Lung (tissue), 11 donors: ENCODE measurements at regions not wholly inside any gene's neighbourhood (a gene's known extent, or its start where the extent isn't known, plus 50 kb on each side); places are given as distances from the start of the nearest gene placed in this dataset.

Source experiments
- ATAC-seq: fragments of 200-7000 bp; cut with Tn5 transposase; one replicate; pipeline ENCODE4 v1.9.1; 2020; ENCODE audit warnings: moderate number of reproducible peaks; ENCODE audit not compliant: insufficient read depth, low FRiP score
- DNase-seq, 3 donors: peaks; one replicate each; pipeline ENCODE4 v3.0.0-alpha.2; 2013 to 2017
- H3K27ac ChIP-seq, 2 donors: one replicate each; pipeline ENCODE4 v1.5.1; 2013; ENCODE audit warnings: mild to moderate bottlenecking in 2 of 2, moderate library complexity in 2 of 2, control low read depth in 1 of 2, inconsistent platforms in 1 of 2, low read depth in 1 of 2, low read length in 1 of 2
- H3K27me3 ChIP-seq, 3 donors: one replicate each; pipeline ENCODE4 v1.5.1; 2013; ENCODE audit warnings: low read length in 2 of 3; ENCODE audit not compliant: control insufficient read depth in 3 of 3, insufficient read depth in 3 of 3
- H3K36me3 ChIP-seq, 4 donors: one replicate each; pipeline ENCODE4 v1.5.1; 2013; ENCODE audit warnings: low read length in 4 of 4, mild to moderate bottlenecking in 1 of 4, moderate library complexity in 1 of 4; ENCODE audit not compliant: control insufficient read depth in 4 of 4, insufficient read depth in 4 of 4
- H3K4me1 ChIP-seq, 5 donors: one replicate each; pipeline ENCODE4 v1.5.1; 2013; ENCODE audit warnings: low read length in 5 of 5, mild to moderate bottlenecking in 2 of 5, moderate library complexity in 1 of 5; ENCODE audit not compliant: control insufficient read depth in 5 of 5, insufficient read depth in 5 of 5
- H3K4me3 ChIP-seq: one replicate; pipeline ENCODE4 v1.5.1; 2013; ENCODE audit warnings: mild to moderate bottlenecking, control low read depth, moderate library complexity
- H3K9ac ChIP-seq, 2 donors: one replicate each; pipeline ENCODE4 v1.5.1; 2013; ENCODE audit warnings: low read length in 2 of 2, control low read depth in 1 of 2; ENCODE audit not compliant: insufficient read depth in 1 of 2
- H3K9me3 ChIP-seq, 4 donors: one replicate each; pipeline ENCODE4 v1.5.1; 2013; ENCODE audit warnings: low read length in 3 of 4, mild to moderate bottlenecking in 1 of 4, moderate library complexity in 1 of 4; ENCODE audit not compliant: control insufficient read depth in 4 of 4, insufficient read depth in 3 of 4
- WGBS, 2 donors: extraction: QIAGEN DNeasy Blood & Tissue Kit; methylation state at CpG; one replicate each; pipeline ENCODE4 v1.1.7; 2013; 5-methylcytosine and 5-hydroxymethylcytosine counted together
- TF ChIP-seq, protein P1 (sequence below): IDR thresholded peaks from 2 replicates; pipeline ENCODE4 v1.5.1; 2012; ENCODE audit warnings: mild to moderate bottlenecking; ENCODE audit errors: control extremely low read depth, extremely low read depth
- donor health status: control.
- donor health status: control.
- donor health status: Bipolar disorder and iron deficiency.
- donor health status: healthy.
- donor health status: DM: yes; HTN: yes; CAD: no.

DNA sequence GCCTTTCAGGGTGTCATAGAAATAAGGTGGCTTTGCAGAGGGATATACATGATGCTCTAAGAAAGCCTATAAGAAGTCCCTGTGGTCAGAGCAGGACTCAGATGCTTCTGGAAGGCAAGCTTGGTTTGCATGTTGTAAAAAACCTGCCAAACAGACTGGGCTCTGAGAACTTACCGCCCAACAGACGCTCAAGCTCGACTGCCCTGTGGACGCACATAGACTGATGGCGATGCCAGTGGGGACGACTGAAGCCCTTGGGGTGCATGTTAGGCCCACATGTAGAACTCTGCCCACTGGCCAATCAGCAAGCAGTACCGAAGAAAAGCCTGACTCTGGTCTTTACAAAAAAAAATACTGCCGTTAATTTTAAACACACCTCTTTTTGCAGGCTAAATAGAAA is 133.8 kb downstream of the NAV1 start:
- TF ChIP-seq, protein P1, sequence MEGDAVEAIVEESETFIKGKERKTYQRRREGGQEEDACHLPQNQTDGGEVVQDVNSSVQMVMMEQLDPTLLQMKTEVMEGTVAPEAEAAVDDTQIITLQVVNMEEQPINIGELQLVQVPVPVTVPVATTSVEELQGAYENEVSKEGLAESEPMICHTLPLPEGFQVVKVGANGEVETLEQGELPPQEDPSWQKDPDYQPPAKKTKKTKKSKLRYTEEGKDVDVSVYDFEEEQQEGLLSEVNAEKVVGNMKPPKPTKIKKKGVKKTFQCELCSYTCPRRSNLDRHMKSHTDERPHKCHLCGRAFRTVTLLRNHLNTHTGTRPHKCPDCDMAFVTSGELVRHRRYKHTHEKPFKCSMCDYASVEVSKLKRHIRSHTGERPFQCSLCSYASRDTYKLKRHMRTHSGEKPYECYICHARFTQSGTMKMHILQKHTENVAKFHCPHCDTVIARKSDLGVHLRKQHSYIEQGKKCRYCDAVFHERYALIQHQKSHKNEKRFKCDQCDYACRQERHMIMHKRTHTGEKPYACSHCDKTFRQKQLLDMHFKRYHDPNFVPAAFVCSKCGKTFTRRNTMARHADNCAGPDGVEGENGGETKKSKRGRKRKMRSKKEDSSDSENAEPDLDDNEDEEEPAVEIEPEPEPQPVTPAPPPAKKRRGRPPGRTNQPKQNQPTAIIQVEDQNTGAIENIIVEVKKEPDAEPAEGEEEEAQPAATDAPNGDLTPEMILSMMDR: no peak
- Histone ChIP-seq H3K27ac (no peak overlapping the region), H3K9me3 (no peaks in the 10 kb centered on the region), H3K4me1 (peaks cover 8 to 18% (median 12%) of the 10 kb centered on the region in 5 donors), H3K9ac (no peak overlapping the region), H3K36me3 (no peaks in the 10 kb centered on the region), H3K27me3 (no peaks in the 10 kb centered on the region), H3K4me3 (no peak overlapping the region)
- no peak for DNase-seq
- no peak for ATAC-seq
- WGBS, 2 donors: 76 to 81% methylated on average over 8 of the region's 8 CpGs

DNA sequence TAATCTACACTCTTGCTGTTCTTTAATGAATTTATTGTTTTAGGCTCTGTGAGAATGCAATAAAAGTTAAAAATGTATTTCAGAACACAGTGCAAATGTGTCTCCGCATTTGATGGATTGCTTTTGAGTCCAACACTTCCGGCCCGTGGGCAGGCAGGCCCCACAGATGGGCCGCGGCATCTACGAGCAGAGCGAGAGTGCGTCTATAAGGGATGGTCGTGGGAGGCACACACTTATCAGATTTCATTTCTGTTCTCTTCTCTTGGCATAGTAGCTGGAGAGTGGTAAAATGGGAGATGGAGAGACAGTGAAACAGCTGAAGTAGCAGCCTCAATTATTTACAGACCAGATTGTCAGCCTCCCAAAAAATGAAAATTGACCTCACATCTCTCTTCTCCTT is 134.2 kb downstream of the NAV1 start:
- Histone ChIP-seq H3K9ac (no peak overlapping the region), H3K27me3 (no peaks in the 10 kb centered on the region)
- DNase-seq: no peak

DNA sequence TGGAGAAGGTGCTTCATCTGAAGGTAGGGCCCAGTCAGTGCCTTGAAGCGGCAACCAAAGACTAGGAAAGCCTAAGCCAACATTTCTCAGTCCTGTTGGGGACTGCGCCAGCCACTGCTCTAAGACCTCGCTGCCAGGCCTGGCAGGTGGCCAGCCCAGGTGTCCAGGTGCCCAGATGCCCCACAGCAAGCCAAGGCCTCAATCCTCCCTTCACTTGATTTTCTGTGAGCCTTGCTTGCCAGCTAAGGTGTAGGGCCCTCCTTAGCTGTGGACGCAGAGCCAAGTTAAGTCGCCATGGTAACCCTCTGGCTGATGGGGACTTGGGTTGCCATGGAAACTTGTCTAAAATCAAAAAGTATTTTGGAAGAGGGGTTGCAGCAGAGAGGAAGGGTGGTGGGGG is 135.0 kb downstream of the NAV1 start:
- peak in 1 of 3 donors; percentile 31 for DNase-seq
- no peak overlapping the region for H3K27ac ChIP-seq
- 87 to 96% methylated on average over 5 of the region's 5 CpGs for WGBS, 2 donors
- TF ChIP-seq, protein P1: no peak
- H3K9ac ChIP-seq: no peak overlapping the region
- peaks cover 8 to 26% (median 14%) of the 10 kb centered on the region in 5 donors for H3K4me1 ChIP-seq
- H3K4me3 ChIP-seq: no peak overlapping the region
- H3K27me3 ChIP-seq: no peaks in the 10 kb centered on the region
- ATAC-seq: no peak
- no peaks in the 10 kb centered on the region for H3K9me3 ChIP-seq
- no peaks in the 10 kb centered on the region for H3K36me3 ChIP-seq

More for the DNA sequence above, 134.2 kb downstream of the NAV1 start:
- no peaks in the 10 kb centered on the region for H3K9me3 ChIP-seq
- no peaks in the 10 kb centered on the region for H3K36me3 ChIP-seq
- no peak overlapping the region for H3K4me3 ChIP-seq
- WGBS, 2 donors: 41 to 62% methylated on average over 9 of the region's 9 CpGs
- no peak overlapping the region for H3K27ac ChIP-seq
- peaks cover 8 to 18% (median 12%) of the 10 kb centered on the region in 5 donors for H3K4me1 ChIP-seq
- TF ChIP-seq, protein P1: no peak
- no peak for ATAC-seq

DNA sequence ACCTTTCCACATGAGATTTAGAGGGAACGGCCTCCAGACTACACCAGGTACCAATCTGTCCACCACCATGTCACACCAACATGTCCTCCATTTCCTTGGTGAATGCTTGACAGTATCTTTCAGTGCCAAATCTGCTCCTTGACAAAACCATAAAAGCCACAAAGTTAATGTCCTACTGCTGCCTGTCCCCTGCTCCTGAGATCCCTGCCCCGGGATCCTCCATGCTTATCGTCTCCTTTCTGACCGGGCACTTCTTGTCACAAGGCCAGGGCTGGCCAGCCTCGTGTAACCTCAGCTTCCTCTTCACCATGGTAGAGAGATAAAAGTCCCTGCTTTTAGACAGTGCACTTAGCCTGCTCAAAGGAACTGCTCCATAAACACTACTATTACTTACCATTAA is 136.2 kb downstream of the NAV1 start:
- Histone ChIP-seq H3K4me1 (peaks cover 8 to 30% (median 15%) of the 10 kb centered on the region in 5 donors), H3K9me3 (no peaks in the 10 kb centered on the region), H3K4me3 (no peak overlapping the region), H3K27me3 (no peaks in the 10 kb centered on the region), H3K9ac (no peak overlapping the region), H3K36me3 (no peaks in the 10 kb centered on the region), H3K27ac (no peak overlapping the region)
- DNase-seq: no peak
- 27 to 35% methylated on average over 5 of the region's 5 CpGs for WGBS, 2 donors
- peak; percentile 28 for ATAC-seq
- TF ChIP-seq, protein P1: no peak
